Fibroblast of pulmonary artery (primary cell): ENCODE measurements at regions not wholly inside any gene's neighbourhood (a gene's known extent, or its start where the extent isn't known, plus 50 kb on each side); places are given as distances from the start of the nearest gene placed in this dataset.

Source experiments
- DNase-seq: peaks from one replicate; pipeline ENCODE4 v3.0.0-alpha.2; 2010; ENCODE audit warnings: low read depth
- H3K4me3 ChIP-seq: replicated peaks from 2 replicates; pipeline ENCODE4 v1.5.1; 2011; ENCODE audit warnings: low read depth, mild to moderate bottlenecking, control low read depth, low read length, moderate library complexity
- TF ChIP-seq, protein P1 (sequence below): IDR thresholded peaks from 2 replicates; pipeline ENCODE4 v1.5.1; 2011; ENCODE audit warnings: mild to moderate bottlenecking, control low read depth, low read length, inconsistent platforms; ENCODE audit errors: missing control alignments

DNA sequence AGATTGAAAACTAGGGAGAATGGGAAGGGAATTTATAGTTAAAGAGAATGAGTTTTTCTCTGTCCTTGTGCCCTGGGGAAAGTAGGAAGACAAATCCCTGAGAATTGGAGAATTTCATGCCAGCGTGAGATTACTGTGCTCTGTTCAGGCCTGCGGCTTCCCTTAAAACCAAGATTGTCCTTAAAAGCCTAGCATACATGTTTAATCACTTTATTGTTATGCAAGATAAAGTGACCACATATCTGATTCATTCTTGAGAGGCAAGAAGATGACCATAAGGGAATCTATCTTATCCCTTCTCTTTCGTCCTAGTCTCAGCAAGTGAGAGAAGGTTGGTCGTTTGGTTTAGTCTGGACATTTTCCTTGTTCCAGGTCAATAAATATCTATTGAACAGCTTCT is 75.9 kb downstream of the ADCYAP1 start:
- TF ChIP-seq, protein P1, sequence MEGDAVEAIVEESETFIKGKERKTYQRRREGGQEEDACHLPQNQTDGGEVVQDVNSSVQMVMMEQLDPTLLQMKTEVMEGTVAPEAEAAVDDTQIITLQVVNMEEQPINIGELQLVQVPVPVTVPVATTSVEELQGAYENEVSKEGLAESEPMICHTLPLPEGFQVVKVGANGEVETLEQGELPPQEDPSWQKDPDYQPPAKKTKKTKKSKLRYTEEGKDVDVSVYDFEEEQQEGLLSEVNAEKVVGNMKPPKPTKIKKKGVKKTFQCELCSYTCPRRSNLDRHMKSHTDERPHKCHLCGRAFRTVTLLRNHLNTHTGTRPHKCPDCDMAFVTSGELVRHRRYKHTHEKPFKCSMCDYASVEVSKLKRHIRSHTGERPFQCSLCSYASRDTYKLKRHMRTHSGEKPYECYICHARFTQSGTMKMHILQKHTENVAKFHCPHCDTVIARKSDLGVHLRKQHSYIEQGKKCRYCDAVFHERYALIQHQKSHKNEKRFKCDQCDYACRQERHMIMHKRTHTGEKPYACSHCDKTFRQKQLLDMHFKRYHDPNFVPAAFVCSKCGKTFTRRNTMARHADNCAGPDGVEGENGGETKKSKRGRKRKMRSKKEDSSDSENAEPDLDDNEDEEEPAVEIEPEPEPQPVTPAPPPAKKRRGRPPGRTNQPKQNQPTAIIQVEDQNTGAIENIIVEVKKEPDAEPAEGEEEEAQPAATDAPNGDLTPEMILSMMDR: no peak
- H3K4me3 ChIP-seq: no peak overlapping the region
- no peak for DNase-seq

DNA sequence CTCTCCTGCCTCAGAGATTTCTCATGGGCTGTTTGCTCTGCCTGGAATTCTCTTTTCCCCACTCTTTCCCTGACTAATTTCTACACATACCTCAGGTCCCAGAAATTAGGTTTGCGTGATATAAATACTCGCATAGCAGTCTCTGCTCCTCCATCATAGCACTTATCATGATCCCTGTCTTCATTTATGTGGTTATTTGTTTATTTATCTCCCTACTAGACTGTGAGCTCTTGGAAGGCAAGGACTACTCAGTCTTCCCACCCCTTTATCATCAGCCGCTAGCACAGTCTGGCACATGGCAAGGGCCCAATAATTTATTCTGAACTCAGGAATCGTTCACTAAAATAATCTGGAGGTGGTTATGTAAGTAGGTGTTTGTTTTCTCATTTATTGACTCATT is 79.3 kb downstream of the ADCYAP1 start:
- DNase-seq: peak; percentile 24
- H3K4me3 ChIP-seq: no peak overlapping the region
- TF ChIP-seq, protein P1: no peak

DNA sequence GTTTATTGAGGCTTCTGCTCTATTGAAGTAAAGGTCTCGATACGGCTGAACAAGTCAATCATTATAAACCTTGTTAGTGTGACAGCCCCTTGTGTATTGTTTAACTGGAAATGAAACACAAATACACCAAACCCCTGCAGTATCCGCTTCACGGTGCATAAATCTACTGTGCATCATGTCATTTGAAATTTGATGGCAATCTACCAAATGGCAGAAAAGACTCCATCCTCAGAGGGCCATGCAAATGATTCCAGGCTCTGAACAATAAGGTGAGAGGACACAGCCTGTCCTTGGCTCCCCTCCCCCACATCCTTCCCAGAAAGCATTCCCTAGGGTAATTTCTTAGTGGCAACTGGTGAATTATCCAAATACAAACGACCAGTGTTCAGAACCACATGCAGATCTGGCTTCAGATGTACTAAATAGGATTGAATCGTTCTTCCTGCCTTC is 80.6 kb downstream of the ADCYAP1 start:
- H3K4me3 ChIP-seq: no peak overlapping the region

DNA sequence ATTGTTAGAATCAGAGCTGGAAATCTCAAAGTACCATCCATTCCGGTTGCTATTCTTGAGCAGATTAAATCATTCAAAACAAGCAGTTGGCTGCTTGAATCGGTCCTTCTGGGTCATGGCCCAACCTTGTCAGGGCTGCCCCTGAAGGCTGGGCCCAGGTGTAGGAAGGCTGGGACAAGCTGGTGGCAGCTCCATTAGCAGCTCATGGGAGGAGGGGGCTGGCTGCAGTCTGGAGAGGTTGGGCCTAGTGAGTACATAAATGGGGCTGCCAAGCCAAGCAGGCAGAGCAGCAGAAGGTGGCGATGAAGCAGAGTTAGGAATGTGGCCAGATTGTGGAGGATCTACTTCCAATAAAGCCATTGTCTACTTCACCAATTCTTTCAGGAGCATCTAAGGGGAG is 81.4 kb downstream of the ADCYAP1 start:
- TF ChIP-seq, protein P1: no peak
- H3K4me3 ChIP-seq: no peak overlapping the region
- DNase-seq: no peak

More for the DNA sequence above, 80.6 kb downstream of the ADCYAP1 start:
- DNase-seq: no peak
- TF ChIP-seq, protein P1: no peak

DNA sequence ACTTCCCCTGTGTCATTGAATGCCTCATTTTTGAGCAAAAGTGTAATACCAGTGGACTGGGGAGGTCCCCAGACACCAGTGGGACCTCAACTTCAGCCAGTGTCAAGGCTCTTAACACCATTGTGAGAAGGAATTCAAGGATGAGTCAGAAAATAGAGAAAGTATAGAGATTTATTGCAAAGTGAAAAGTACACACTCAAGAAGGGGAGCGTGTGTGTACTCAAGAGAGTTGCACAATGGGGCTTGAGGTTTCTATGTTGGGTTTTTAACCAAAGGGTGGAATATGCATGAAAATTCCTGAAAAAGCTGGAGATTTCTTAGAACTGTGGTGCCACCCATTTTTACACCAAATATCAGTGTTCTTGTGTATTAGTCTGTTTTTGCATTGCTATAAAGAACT is 81.9 kb downstream of the ADCYAP1 start:
- H3K4me3 ChIP-seq: no peak overlapping the region
- TF ChIP-seq, protein P1: no peak
- no peak for DNase-seq

DNA sequence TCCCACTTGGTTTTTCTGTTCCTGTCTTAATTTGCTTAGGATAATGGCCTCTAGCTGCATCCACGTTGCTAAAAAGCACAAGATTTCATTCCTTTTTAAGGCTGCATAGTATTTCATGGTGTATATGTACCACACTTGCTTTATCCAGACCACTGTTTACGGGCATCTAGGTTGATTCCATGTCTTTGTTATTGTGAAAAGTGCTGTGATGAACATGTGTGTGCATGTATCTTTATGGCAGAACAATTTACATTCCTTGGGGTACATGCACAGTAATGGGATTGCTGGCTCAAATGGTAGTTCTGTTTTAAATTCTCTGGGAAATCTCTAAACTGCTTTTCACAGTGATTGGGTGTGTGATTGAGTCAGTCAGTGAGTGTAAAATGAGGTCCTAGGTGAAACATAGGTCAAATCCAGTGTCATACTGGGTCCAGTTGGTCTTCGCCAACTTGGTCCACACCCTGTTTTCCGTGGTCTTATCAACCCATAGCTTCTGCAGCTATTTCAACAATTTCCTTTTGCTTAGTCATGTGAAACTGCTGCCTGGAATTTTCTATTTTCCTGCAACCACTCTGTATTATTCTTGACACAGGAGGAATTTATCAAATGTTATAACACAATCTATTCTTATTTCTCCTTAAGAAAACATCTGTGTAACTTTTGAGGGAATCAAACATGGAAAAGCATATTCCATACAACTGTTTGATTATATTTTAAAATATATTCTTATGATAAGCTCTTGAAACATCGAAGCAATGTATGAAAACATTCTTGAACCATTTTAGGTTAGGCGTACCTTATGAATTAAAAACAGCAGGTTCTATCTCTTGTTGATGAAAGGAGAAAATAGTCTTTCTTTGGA is 82.9 kb downstream of the ADCYAP1 start:
- TF ChIP-seq, protein P1: no peak
- DNase-seq: peak; percentile 93

DNA sequence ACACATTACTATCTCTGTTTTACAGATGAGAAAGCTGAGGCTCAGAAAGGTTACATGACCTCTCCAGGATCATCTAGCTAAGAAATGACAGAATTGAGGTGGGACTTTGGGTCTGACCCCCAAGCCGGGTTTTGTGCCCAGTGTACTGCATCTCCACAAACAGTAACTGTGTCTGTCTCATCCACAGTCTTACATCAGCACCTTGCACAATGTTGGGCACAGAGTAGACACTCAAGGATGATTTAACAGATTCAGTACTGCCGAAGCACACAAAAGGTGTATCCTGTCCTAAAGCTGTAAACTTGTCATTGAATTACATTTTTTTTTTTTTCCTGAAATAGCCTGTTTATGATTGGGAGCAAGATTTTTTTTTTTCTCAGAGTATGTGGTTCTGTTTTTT is 84.8 kb downstream of the ADCYAP1 start:
- DNase-seq: no peak
- TF ChIP-seq, protein P1: no peak
- no peak overlapping the region for H3K4me3 ChIP-seq

More for the DNA sequence above, 82.9 kb downstream of the ADCYAP1 start:
- no peak overlapping the region for H3K4me3 ChIP-seq
